ENCODE measurements at regions not wholly inside any gene's neighbourhood (a gene's known extent, or its start where the extent isn't known, plus 50 kb on each side); places are given as distances from the start of the nearest gene placed in this dataset.

DNA sequence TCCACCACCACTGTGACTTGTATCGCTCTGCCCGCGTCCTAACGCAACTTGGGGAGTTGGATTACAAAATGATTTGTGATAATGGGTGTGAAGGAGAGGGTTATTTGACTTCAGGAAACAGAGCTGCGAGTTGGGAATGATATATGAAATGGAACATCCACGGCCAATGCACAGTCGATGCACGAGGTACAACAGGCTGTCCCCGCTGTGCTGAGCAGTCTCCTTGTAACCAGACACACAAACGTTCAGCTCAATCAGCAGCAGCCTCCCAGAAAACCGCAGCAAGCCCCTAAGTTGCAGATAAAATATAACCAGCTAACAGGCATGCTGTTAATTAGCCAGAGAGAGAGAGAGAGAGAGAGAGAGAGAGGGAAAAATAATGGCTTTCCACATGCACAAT is 332.7 kb upstream of the MGMT start:
- TF ChIP-seq CTCF (IDR thresholded peaks at IDR 0.05; ENCODE audit: low read depth, low read length, poor library complexity, severe bottlenecking) (no peak), EZH2phosphoT487 (IDR thresholded peaks at IDR 0.05; ENCODE audit: borderline replicate concordance, low read length) (no peak)

All from DOHH2 (cell line).